Activated CD4-positive, alpha-beta T cell treated with anti-CD3 and anti-CD28 coated beads for 24 hours (primary cell): ENCODE measurements at regions not wholly inside any gene's neighbourhood (a gene's known extent, or its start where the extent isn't known, plus 50 kb on each side); places are given as distances from the start of the nearest gene placed in this dataset.

Experiments used
- DNase-seq, 2 donors: peaks; one replicate each; pipeline ENCODE4 v3.0.0-alpha.2; 2020; ENCODE audit warnings: low read depth in 2 of 2

GRCh38 chr5:74123929-74124328 is 497.9 kb downstream of the ARHGEF28 start:
- DNase-seq, result no peak

- DNase-seq, result no peak
Observed at GRCh38 chr5:74122979-74123590, 497.1 kb downstream of the ARHGEF28 start.

- no peak for DNase-seq
Observed at GRCh38 chr5:74122175-74122574, 496.2 kb downstream of the ARHGEF28 start.

GRCh38 chr5:74120585-74120984 is 494.6 kb downstream of the ARHGEF28 start:
- no peak for DNase-seq

GRCh38 chr5:74118071-74118470 is 492.1 kb downstream of the ARHGEF28 start:
- DNase-seq, result no peak

- DNase-seq, result no peak
Observed at GRCh38 chr5:74116984-74117383, 491.0 kb downstream of the ARHGEF28 start.

- no peak for DNase-seq
Observed at GRCh38 chr5:74116266-74116665, 490.3 kb downstream of the ARHGEF28 start.

GRCh38 chr5:74113927-74114326 is 487.9 kb downstream of the ARHGEF28 start:
- DNase-seq, result no peak

- DNase-seq, result no peak
Observed at GRCh38 chr5:74113196-74113540, 487.2 kb downstream of the ARHGEF28 start.

GRCh38 chr5:74112372-74113195 is 486.6 kb downstream of the ARHGEF28 start:
- no peak for DNase-seq

GRCh38 chr5:74111764-74112163 is 485.8 kb downstream of the ARHGEF28 start:
- DNase-seq, result no peak

- no peak for DNase-seq
Observed at GRCh38 chr5:74109344-74109743, 483.3 kb downstream of the ARHGEF28 start.

GRCh38 chr5:74107899-74108298 is 481.9 kb downstream of the ARHGEF28 start:
- DNase-seq, result no peak

GRCh38 chr5:74105126-74105780 is 479.3 kb downstream of the ARHGEF28 start:
- no peak for DNase-seq

- no peak for DNase-seq
Observed at GRCh38 chr5:74103131-74104023, 477.4 kb downstream of the ARHGEF28 start.

- DNase-seq, result no peak
Observed at GRCh38 chr5:74100268-74100665, 474.3 kb downstream of the ARHGEF28 start.

- DNase-seq, result no peak
Observed at GRCh38 chr5:74099538-74100267, 473.7 kb downstream of the ARHGEF28 start.

GRCh38 chr5:74098941-74099340 is 472.9 kb downstream of the ARHGEF28 start:
- no peak for DNase-seq

- no peak for DNase-seq
Observed at GRCh38 chr5:74098456-74098855, 472.5 kb downstream of the ARHGEF28 start.

- DNase-seq, result no peak
Observed at GRCh38 chr5:74096325-74096724, 470.3 kb downstream of the ARHGEF28 start.

- no peak for DNase-seq
Observed at GRCh38 chr5:74095871-74096270, 469.9 kb downstream of the ARHGEF28 start.
